NCI-H345 treated with DMSO at 0.1 percent for 48 hours (cell line): ENCODE measurements at regions not wholly inside any gene's neighbourhood (a gene's known extent, or its start where the extent isn't known, plus 50 kb on each side); places are given as distances from the start of the nearest gene placed in this dataset.

ENCODE experiments used
- DNase-seq: peaks from one replicate; lab custom pipeline; 2025; ENCODE audit not compliant: unreplicated experiment; lab: John Stamatoyannopoulos, UW

DNA sequence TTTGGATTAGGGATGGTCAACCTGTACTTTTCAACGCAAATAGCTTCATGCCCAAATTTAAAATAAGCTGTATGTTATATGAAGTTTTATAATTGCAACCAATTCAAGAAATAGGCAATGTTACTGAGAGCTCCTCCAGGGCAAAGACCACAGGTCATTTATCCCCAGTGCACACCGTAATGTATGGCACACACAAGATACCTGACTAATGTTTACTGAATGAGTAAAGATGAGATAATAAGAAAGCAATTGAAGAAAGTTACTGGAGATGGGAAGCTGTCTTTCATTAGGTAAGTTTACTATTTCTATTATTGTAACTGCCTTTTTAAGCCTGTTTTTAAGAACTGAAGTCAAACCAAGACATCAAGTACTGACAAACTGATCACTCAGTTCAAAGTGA lies 184.5 kb upstream of the VRK2 start:
- no peak for DNase-seq

DNA sequence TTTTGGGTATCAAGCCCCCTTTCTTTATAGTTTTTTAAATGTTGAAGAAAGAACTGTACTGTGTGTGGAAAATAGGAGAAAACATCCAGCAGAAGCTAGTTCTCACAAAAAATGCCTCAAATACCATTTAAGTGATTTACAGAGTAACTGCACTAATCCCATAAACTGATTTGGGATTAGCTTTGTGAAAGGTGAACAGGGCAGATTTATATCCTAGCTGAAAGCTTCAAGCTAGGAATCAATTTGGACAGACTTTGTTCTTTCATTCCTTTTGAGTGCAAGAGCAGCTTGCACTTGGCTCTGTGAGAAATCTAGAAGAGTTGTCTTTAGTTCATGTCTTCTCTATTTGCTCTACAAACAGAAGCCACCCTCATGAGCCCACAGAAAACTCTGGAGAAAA lies 183.9 kb upstream of the VRK2 start:
- no peak for DNase-seq

DNA sequence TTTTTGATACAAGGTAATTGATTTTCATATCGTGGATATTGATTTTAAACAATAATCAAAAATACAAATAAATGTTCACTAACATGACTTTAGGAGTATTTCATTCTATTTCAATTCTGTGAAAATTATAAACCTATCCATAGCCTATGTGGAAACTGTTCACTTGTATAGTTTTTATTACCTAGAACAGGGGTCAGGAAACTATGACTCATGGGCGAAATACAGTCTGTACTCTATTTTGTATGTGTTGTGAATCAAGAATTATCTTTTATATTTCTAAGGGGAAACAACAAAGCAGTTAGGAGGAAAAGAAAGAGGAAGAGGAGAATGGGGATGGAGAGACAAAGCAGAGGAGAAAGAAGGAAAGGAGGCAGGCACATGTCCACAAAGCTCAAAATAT lies 181.7 kb upstream of the VRK2 start:
- DNase-seq, result no peak

DNA sequence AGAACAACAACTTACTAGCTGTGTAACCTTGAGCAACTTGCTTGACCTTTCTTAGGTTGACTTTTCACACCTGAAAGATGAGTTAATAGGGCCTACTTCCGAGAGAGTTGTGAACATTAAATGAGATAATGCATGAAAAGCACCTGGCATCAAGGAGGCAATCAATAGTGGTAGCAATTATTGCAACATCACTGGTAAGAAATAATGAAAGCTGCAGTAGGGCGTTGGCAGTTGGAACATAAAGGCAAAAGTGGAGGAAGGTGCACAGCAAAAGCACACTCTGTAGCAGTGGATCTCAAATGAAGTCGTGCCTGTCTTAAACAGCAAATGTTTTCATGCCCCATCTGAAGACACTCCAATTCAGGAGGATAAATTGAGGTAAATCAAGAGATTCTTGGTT lies 178.9 kb upstream of the VRK2 start:
- no peak for DNase-seq

DNA sequence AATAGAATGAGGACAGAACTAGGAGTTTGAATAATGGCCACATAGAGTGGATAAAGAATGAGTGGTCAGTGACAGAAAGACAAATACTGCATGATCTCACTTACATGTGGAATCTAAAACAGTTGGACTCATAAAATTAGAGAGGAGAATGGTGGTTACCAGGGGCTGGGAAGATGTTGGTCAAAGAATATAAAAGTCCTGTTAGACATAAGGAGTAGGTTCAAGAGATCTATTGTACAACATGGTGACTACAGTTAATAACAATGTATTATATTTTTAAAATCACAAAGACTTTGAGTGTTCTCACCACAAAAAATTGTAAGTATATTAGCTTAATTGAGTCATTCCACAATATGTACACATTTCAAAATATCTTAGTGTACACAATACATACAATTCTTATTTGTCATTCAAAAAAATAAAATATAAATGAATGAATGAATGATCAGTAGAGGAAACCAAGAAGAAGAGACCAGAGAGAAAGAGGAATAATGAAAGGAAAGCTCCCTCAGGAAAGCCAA lies 177.9 kb upstream of the VRK2 start:
- DNase-seq, result no peak

DNA sequence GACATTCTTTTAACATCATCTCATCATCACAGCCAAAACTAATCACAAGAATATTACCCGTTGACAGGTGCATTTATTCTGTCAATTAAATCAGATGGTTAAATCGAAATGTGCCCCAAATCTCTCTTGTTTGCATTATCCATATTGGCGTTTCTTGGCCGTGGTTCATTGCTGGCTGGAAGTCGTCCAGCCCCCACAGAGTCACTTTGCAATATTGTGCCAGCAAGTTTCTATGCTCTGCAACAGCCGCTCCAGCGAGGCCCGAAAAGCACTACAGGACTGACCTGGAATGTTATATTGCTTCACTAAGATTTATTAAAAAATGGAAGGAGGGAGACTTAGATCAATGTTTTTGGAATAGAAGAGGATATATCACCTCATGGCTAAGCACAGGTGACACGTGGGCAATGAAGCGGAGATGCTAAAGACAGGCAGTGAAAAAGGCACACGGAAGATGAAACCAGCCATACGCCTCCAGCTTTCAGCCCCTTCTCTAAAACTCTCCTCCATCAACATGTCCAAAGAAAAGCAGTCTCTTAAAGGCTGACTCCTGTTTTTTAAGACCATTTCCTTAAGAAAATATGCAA lies 176.8 kb upstream of the VRK2 start:
- no peak for DNase-seq

DNA sequence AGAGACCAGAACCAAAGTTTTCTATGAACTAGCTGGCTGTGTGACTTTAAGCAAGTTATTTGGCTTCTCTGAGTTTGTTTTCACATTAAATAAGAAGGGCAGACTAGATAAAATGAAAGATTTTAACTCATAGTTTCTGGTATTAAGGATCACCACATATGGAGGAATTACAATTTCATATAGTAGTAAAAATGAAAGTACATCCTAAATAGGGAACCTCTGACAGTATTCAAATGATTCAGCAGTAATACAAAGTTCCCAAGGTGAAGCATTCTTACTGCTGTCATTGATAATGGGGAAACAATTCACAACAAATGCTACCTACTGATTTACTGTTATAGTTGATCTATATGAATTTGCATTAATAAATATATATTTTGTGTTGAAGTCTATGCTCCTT lies 170.3 kb upstream of the VRK2 start:
- no peak for DNase-seq

DNA sequence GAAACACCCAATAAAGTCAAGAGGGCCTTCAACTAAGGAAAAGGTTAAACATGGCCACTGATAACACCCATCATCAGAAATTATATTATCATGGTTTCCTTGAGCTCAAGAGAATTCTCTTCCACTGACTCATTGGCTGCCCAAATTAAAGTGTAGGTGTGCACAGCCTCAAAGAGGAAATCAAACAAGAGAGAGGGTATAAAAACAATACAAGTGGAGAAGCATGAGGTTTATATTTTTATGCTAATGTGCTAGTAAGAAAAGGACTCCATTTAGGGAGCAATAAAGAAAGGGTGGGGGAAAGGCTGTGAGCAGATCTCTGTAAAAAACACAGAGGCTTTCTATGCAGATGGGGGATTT lies 168.8 kb upstream of the VRK2 start:
- DNase-seq, result peak; percentile 67

DNA sequence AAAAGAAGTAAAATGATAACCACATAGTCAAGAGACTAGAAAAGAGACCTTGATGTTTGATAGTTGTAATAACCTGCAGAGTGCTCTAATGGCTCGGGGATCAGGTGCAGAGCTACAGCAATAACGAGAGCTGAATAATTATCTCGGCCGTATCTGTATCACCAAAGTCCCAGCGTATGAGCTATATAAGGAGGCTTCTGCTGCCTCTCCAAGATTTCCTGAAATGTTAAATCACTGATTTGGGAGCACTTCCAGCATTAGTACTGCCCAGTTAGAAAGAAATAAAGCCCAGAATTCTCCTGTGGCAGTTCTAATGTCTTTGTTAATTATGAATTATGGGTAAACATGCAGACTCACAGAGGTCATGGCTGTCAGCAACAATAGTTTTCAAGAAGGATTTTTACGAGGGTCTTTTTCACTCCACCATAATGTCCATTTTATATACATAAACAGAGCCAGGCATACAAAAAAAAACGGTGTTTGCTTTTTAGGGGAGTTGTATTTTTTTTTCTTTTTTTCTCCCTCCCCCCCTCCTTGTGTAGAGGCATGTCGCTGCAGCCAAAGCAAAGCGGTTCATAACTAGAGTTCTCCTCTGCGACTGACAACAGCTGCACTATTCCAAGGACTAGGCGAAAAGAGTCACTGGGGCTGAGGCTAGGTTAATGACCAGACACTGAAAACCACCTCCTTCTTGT lies 168.3 kb upstream of the VRK2 start:
- DNase-seq, result peak; percentile 67

DNA sequence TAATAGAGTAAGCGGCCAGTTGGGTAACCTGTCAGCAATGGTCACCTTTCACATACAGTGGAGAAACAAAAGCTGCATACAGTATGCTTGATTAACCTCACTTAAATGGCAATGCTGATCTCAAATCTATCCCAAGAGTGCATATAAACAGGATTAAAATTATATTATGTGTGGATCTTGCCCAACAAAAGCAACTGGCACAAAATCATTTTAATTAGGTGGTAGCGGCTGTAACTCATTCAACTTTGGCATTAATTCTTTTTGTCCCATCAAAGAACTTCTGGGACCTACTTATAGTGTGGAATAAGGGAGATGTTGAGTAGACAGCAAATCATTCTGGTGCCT lies 167.8 kb upstream of the VRK2 start:
- no peak for DNase-seq

DNA sequence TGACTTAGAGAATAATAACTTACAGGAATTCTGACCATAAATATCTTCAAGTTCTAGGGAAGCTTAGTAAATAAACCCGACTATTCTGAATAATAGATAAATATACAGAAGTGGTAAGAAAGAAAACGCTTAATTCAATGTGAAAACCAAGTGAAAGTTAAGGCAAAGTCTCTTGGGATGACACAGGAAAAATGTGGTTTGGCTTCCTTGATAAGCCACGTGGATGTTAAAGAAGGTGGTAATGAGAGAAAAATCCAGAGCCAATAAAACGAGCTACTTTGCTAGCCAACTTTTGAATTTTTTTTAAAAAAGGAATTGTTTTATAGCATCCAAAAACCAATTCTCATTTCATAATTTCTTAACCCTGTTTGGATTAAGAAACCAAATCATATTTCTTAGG lies 166.2 kb upstream of the VRK2 start:
- no peak for DNase-seq

DNA sequence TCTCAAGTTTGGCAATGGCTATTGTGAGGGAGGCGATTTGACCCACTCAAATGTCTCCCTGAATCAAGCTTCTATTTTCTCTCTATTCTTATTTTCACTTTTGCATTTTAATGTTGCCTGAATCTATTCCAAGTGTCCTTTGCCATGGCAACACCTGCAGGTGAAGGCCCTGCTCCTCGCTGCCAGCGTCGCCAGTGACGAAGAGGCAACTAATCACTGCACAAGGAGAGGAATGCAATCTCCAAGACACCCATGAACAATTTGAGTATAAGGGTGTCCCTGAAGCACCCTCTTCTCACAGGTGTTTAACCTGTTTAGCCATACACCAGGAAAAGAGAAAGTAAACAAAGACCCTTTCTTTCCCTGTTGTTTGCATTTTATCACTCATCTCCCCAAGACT lies 165.6 kb upstream of the VRK2 start:
- peak; percentile 38 for DNase-seq

DNA sequence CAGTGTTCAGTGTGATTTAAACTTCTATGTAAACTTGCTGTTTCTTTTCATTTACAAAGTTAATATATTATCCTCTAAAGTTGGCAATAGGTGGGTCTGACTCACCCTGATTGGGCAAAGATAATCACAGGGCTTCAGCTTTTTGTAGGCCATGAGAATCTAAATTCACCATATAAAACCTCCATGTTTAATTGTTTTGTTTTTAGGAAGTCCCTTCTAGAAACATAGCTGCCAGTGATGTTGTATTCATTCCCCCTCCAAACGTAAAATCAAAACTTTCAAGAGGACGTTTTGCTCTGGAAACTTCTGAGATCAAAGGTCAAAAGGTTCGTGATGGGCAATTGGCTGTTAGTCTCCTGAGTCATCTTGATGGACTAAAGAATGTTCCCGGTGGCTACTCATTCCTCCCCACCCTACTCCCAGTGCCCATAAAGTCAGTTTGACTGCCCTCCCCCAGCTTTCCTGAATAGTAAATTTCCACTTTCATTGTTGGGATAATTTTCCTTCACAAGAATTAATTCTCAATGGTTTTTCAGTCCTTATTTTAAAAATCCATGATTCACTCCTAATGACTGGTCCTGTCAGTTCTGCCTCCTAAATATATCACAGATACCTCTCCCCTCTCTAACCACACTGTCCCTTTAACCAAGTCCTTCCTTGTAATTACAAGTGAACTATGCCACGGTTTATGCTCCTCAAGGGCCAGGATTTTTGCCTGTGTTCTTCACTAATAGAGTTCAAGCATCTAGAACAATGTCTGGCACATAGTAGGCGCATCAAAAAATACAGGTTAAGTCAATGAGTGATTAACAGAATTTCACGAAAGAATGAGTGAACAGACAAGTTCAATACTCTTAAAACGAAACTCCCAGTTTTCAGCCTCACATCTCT lies 164.4 kb upstream of the VRK2 start:
- DNase-seq, result no peak

DNA sequence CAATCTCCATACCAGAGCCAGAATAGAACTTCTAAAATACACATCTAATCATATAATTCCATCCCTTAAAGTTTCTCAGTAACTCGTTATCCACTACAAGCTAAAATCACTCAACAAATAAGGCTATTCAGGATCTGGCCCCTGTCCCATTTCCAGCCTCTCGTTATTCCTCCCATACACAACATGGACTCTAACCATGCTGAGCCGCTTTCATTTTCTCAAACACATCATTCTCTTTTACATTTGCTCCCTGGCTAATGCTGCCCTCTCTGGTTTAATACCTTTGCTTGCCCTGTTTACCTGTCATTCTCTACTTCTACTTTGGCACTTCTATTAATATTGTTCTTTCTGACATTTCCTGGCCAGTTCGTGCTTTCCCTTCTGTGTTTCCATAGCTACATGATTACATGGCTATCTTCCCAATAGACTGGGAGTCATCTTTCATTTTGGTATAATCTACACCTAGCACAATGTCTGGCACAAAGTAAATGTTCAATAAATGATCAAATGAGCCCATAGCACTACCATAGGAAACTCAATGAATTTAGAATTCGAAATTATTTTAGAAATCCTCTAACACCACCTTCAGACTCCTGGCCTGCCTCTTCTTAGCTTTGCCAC lies 163.6 kb upstream of the VRK2 start:
- DNase-seq, result peak; percentile 62

DNA sequence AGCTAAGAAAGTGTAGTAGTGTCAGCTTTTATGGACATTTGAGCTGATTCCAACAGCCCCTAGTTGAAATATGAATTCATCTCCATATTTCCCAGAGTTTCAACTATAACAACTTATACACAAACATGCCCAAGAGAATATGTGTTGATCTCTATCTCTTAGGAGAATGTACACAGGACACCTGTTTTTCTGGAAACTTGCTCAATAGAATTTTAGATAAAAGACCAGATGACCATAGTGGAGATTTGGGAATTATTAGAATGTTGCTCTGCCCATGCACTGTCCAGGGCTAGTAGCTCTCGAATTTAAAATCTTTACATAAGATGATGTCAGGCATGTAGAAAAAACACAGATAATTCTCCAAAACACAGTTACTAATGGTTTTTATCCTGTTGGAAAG lies 162.3 kb upstream of the VRK2 start:
- DNase-seq, result no peak

DNA sequence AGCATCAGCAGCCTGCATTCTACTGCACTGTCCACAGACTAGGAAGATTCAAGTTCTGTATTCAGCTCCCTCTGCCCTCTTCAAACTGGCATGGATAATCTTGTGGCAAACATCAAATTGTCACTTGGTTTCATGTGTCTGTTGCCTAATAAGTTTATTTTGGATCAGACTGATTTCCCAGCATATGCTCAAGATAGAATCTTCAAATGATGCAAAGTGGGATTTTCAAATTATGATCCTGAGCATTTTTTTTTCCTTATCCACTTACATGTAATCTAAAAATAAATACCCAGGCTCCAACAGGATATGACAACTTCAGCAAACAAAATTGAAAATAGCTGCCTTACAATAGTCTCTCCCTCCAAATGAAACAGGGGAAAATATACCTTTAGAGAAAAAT lies 160.9 kb upstream of the VRK2 start:
- peak; percentile 56 for DNase-seq

DNA sequence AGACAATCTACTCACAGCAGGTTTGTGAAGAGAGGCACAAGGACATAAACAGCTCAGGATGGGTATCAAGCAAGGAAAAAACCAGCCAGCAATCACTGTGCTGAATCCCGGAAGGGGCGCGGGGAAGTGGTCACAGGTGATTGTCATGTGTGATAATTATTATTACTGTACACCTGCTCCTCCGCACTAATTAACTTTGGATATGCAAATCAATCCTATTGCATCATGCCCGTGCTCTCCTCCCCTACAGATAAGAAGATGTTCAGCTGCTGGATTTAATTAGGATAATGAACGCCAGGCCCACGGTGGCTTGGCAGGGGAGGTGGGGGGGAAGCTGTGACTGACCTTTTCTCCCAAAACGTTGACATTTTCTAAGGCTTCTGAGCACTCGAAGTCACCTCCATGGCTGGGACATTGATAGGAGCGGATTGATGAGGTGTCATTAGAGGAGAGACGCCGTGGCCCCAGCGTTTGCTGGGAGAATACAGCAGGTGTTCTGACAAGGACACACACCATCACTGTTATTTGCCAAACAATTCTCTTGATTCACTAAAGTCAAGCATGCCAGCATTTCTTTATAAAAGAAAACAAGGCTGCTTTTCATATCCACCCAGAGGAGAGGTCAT lies 160.3 kb upstream of the VRK2 start:
- DNase-seq, result peak; percentile 72

DNA sequence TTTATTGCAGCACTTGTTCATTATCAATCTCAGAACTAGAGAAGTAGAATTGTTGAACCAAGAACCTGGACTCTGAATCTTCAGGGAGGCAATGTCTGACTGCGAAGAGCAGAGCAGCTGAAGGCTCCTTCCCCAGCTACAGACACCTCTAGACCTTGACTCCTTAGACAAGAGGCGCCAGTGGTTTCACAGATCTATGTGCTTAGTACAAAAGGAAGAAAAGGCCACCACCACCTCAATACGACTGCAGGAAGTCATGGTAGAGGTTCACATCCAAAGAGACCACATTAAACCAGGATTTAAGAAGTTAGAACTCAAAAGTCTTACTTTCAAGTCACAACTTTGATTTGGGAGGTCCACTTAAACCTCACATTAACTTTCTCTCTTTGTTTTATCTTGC lies 158.1 kb upstream of the VRK2 start:
- no peak for DNase-seq

DNA sequence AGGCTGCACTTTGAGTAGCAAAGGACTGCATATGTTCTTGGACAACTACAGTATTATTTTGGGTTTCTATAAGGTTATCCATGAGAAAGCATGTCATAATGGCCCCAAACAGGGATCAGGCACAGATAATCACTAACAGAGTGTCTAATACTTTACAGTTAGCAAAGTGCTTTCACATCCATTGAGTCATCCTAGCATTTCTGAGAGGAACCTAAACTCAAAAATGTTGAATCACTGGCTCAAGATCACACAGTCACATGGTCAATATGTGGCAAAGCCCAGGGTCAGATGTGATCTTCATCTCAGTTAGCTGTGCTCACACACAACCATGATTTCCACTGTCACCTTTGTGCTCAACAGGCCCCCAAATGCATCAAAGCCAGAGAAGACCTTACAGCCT lies 156.1 kb upstream of the VRK2 start:
- no peak for DNase-seq

DNA sequence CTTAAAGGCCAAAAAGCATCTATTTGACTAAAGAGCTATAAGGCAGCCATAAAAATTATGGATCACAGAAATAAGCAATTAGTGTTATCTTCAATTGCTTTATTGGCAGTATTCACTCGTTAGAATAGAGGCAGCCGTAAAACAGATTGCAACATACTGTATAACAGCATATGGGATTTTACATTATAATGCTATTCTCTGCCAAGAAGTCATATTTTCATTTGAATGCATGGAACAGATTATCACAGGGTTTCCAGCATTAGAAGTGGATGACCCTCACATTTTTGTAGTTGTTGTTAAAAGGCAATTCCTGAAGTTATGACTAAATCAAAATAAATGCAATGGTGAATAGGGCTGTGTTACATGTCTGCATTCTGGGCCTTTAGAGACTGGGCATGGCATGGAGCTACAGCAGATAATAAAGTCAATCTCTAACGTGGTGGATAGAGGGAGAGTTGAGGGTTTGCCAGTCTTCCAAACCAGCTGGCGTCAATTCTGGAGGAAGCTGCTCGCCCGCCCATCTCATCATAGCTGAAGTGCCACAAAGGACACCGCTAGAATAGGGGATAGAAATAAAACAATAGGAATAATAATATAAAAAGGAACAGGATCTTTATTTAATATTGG lies 155.4 kb upstream of the VRK2 start:
- DNase-seq, result no peak

DNA sequence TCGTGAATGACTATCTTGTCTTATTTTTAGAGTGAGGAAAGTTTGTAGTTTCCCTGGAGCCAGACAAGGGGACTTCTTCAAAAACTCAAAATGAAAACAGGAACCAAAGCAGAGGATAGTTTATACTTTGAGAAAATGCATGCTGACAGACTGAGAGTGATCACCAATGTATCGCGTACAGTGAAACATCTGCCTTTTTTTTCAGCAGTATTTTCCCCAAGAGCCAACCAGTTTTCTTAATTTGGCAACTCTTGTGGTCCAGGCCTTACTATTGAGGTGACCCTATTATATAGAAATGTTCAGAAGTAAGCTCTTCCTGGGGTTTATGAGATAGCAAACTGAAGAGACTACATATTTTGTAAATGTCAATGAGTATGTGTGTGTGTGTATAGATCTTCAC lies 153.7 kb upstream of the VRK2 start:
- DNase-seq, result no peak
